ENCODE measurements at regions not wholly inside any gene's neighbourhood (a gene's known extent, or its start where the extent isn't known, plus 50 kb on each side); places are given as distances from the start of the nearest gene placed in this dataset.
"Not testable (repeated sequence)": the region's sequence is repeated elsewhere in the genome, so short reads cannot be mapped to it uniquely, and the experiment has no call there.

GRCh38 chr7:118898284-118898683 is 673.8 kb downstream of the ANKRD7 start:
- H3K27me3 ChIP-seq: no peaks in the 10 kb centered on the region
- TF ChIP-seq POLR2A (IDR thresholded peaks at IDR 0.05): no peak
- TF ChIP-seq POLR2AphosphoS5 (IDR thresholded peaks at IDR 0.05): no peak
- no peak for TF ChIP-seq CTCF (IDR thresholded peaks at IDR 0.05)
- DNase-seq (ENCODE audit: low spot score in 2 of 2): no peak
- H3K9me3 ChIP-seq: peaks cover 0 to 5% of the 10 kb centered on the region in 2 donors
- H3K36me3 ChIP-seq: no peaks in the 10 kb centered on the region
- H3K4me3 ChIP-seq: no peak overlapping the region
- H3K27ac ChIP-seq: no peak overlapping the region
- intact Hi-C loops (cut with DNase I; ENCODE audit: low total_unique reads): no loop called here
- no peaks in the 10 kb centered on the region for H3K4me1 ChIP-seq

GRCh38 chr7:118902600-118902999 is 678.1 kb downstream of the ANKRD7 start:
- no peaks in the 10 kb centered on the region for H3K9me3 ChIP-seq
- no peaks in the 10 kb centered on the region for H3K36me3 ChIP-seq
- H3K27me3 ChIP-seq: no peaks in the 10 kb centered on the region
- DNase-seq (ENCODE audit: low spot score in 2 of 2): no peak
- intact Hi-C loops (cut with DNase I; ENCODE audit: low total_unique reads): no loop called here
- H3K4me1 ChIP-seq: no peaks in the 10 kb centered on the region
- H3K4me3 ChIP-seq: no peak overlapping the region
- H3K27ac ChIP-seq: no peak overlapping the region
- no peak for TF ChIP-seq CTCF (IDR thresholded peaks at IDR 0.05)
- TF ChIP-seq POLR2AphosphoS5 (IDR thresholded peaks at IDR 0.05): no peak
- TF ChIP-seq POLR2A (IDR thresholded peaks at IDR 0.05): no peak

- TF ChIP-seq POLR2A (IDR thresholded peaks at IDR 0.05) (no peak), POLR2AphosphoS5 (IDR thresholded peaks at IDR 0.05) (no peak), CTCF (IDR thresholded peaks at IDR 0.05) (no peak)
- Histone ChIP-seq H3K4me3 (no peak overlapping the region), H3K36me3 (no peaks in the 10 kb centered on the region), H3K9me3 (no peaks in the 10 kb centered on the region), H3K27ac (no peak overlapping the region), H3K27me3 (no peaks in the 10 kb centered on the region), H3K4me1 (no peaks in the 10 kb centered on the region)
- intact Hi-C loops (cut with DNase I; ENCODE audit: low total_unique reads): no loop called here
- no peak for DNase-seq (ENCODE audit: low spot score in 2 of 2)
These were observed 683.5 kb downstream of the ANKRD7 start for GRCh38 chr7:118907911-118908527.

GRCh38 chr7:118916120-118916519 is 691.6 kb downstream of the ANKRD7 start:
- H3K4me1 ChIP-seq; H3K9me3 ChIP-seq; DNase-seq (ENCODE audit: low spot score in 2 of 2); H3K27ac ChIP-seq; intact Hi-C loops (cut with DNase I; ENCODE audit: low total_unique reads); H3K36me3 ChIP-seq; H3K4me3 ChIP-seq; H3K27me3 ChIP-seq: not testable (repeated sequence)

- Histone ChIP-seq H3K27ac (no peak overlapping the region), H3K36me3 (no peaks in the 10 kb centered on the region), H3K4me3 (no peak overlapping the region), H3K9me3 (no peaks in the 10 kb centered on the region), H3K27me3 (no peaks in the 10 kb centered on the region), H3K4me1 (no peaks in the 10 kb centered on the region)
- DNase-seq (ENCODE audit: low spot score in 2 of 2): no peak
- intact Hi-C loops (cut with DNase I; ENCODE audit: low total_unique reads): no loop called here
- TF ChIP-seq POLR2AphosphoS5 (IDR thresholded peaks at IDR 0.05) (no peak), CTCF (IDR thresholded peaks at IDR 0.05) (no peak), POLR2A (IDR thresholded peaks at IDR 0.05) (no peak)
These were observed 694.1 kb downstream of the ANKRD7 start for GRCh38 chr7:118918556-118918955.

- no peaks in the 10 kb centered on the region for H3K36me3 ChIP-seq
- H3K27me3 ChIP-seq: no peaks in the 10 kb centered on the region
- DNase-seq (ENCODE audit: low spot score in 2 of 2): no peak
- intact Hi-C loops (cut with DNase I; ENCODE audit: low total_unique reads): no loop called here
- H3K9me3 ChIP-seq: no peaks in the 10 kb centered on the region
- no peak for TF ChIP-seq POLR2AphosphoS5 (IDR thresholded peaks at IDR 0.05)
- TF ChIP-seq CTCF (IDR thresholded peaks at IDR 0.05): no peak
- TF ChIP-seq POLR2A (IDR thresholded peaks at IDR 0.05): no peak
- H3K27ac ChIP-seq: no peak overlapping the region
- no peak overlapping the region for H3K4me3 ChIP-seq
- H3K4me1 ChIP-seq: no peaks in the 10 kb centered on the region
These were observed 714.3 kb downstream of the ANKRD7 start for GRCh38 chr7:118938845-118939244.

All from breast epithelium (tissue), 4 donors.